RWPE2 (cell line): ENCODE measurements at regions not wholly inside any gene's neighbourhood (a gene's known extent, or its start where the extent isn't known, plus 50 kb on each side); places are given as distances from the start of the nearest gene placed in this dataset.

Experiments
- ATAC-seq: fragments of 200-7000 bp; cut with Tn5 transposase; 3 replicates; pipeline ENCODE4 v1.9.1; 2021; ENCODE audit warnings: low read depth
- DNase-seq: peaks from one replicate; pipeline ENCODE4 v3.0.0-alpha.2; 2020; ENCODE audit warnings: low spot score
- H3K27ac ChIP-seq: fragments of 450-650 bp; 2 replicates; pipeline ENCODE4 v1.5.1; 2017; ENCODE audit warnings: mild to moderate bottlenecking; ENCODE audit not compliant: poor library complexity, severe bottlenecking
- H3K27me3 ChIP-seq: fragments of 250-450 bp; sonication (Bioruptor Pico); 2 replicates; pipeline ENCODE4 v1.5.1; 2021; ENCODE audit warnings: mild to moderate bottlenecking, moderate library complexity; ENCODE audit not compliant: insufficient read depth, poor library complexity, severe bottlenecking
- H3K36me3 ChIP-seq: fragments of 250-450 bp; sonication (Bioruptor Pico); 2 replicates; pipeline ENCODE4 v1.5.1; 2020; ENCODE audit warnings: low read depth, mild to moderate bottlenecking, moderate library complexity
- H3K4me1 ChIP-seq: fragments of 250-450 bp; sonication (Bioruptor Pico); 2 replicates; pipeline ENCODE4 v1.5.1; 2021; ENCODE audit warnings: mild to moderate bottlenecking, moderate library complexity; ENCODE audit not compliant: insufficient read depth, poor library complexity, severe bottlenecking
- H3K4me3 ChIP-seq: fragments of 250-450 bp; sonication (Bioruptor Pico); 2 replicates; pipeline ENCODE4 v1.5.1; 2021; ENCODE audit warnings: mild to moderate bottlenecking, moderate library complexity; ENCODE audit not compliant: severe bottlenecking
- H3K9me3 ChIP-seq: fragments of 250-450 bp; sonication (Bioruptor Pico); 2 replicates; pipeline ENCODE4 v1.5.1; 2021; ENCODE audit warnings: mild to moderate bottlenecking, moderate library complexity; ENCODE audit not compliant: severe bottlenecking
- CTCF ChIP-seq: fragments of 450-650 bp; IDR thresholded peaks from one replicate; pipeline ENCODE4 v1.5.1; 2017; ENCODE audit warnings: mild to moderate bottlenecking, moderate library complexity; ENCODE audit not compliant: poor library complexity, severe bottlenecking

GRCh38 chr6:71465096-71465495 is 176.5 kb downstream of the OGFRL1 start:
- peaks cover 6% of the 10 kb centered on the region for H3K4me1 ChIP-seq
- no peaks in the 10 kb centered on the region for H3K27me3 ChIP-seq
- no peaks in the 10 kb centered on the region for H3K36me3 ChIP-seq
- H3K27ac ChIP-seq, result no peak overlapping the region
- no peak for TF ChIP-seq CTCF
- no peak overlapping the region for H3K4me3 ChIP-seq
- ATAC-seq (no peak), DNase-seq (no peak)
- H3K9me3 ChIP-seq, result peaks cover 6% of the 10 kb centered on the region

- H3K4me3 ChIP-seq, result no peak overlapping the region
- no peak for TF ChIP-seq CTCF
Observed at GRCh38 chr6:71466362-71466761, 177.8 kb downstream of the OGFRL1 start.

GRCh38 chr6:71468038-71468437 is 179.4 kb downstream of the OGFRL1 start:
- TF ChIP-seq CTCF, result no peak
- ATAC-seq (no peak), DNase-seq (no peak)
- no peak overlapping the region for H3K27ac ChIP-seq
- no peaks in the 10 kb centered on the region for H3K36me3 ChIP-seq
- peaks cover 6% of the 10 kb centered on the region for H3K4me1 ChIP-seq
- peaks cover 6% of the 10 kb centered on the region for H3K9me3 ChIP-seq
- H3K4me3 ChIP-seq, result no peak overlapping the region
- H3K27me3 ChIP-seq, result no peaks in the 10 kb centered on the region

More at GRCh38 chr6:71466362-71466761, 177.8 kb downstream of the OGFRL1 start:
- H3K4me1 ChIP-seq, result peaks cover 6% of the 10 kb centered on the region
- no peak for DNase-seq
- peak; percentile 74; the same call in 2 of the 3 replicates for ATAC-seq
- H3K27me3 ChIP-seq, result no peaks in the 10 kb centered on the region
- H3K27ac ChIP-seq, result peak overlapping the region; percentile 2
- H3K9me3 ChIP-seq, result peaks cover 6% of the 10 kb centered on the region
- H3K36me3 ChIP-seq, result no peaks in the 10 kb centered on the region

GRCh38 chr6:71468841-71469700 is 180.5 kb downstream of the OGFRL1 start:
- Histone ChIP-seq H3K27me3 (no peaks in the 10 kb centered on the region), H3K27ac (no peak overlapping the region), H3K4me1 (peaks cover 8% of the 10 kb centered on the region), H3K36me3 (no peaks in the 10 kb centered on the region), H3K4me3 (no peak overlapping the region), H3K9me3 (peaks cover 6% of the 10 kb centered on the region)
- no peak for TF ChIP-seq CTCF
- ATAC-seq, result peak; percentile 70
- DNase-seq, result no peak

- H3K36me3 ChIP-seq, result no peaks in the 10 kb centered on the region
- peaks cover 13% of the 10 kb centered on the region for H3K4me1 ChIP-seq
- no peak for TF ChIP-seq CTCF
- H3K4me3 ChIP-seq, result no peak overlapping the region
- DNase-seq (no peak), ATAC-seq (no peak)
- H3K9me3 ChIP-seq, result no peaks in the 10 kb centered on the region
- H3K27ac ChIP-seq, result no peak overlapping the region
- H3K27me3 ChIP-seq, result no peaks in the 10 kb centered on the region
Observed at GRCh38 chr6:71471718-71472117, 183.1 kb downstream of the OGFRL1 start.
